ENCODE measurements at regions not wholly inside any gene's neighbourhood (a gene's known extent, or its start where the extent isn't known, plus 50 kb on each side); places are given as distances from the start of the nearest gene placed in this dataset.

DNA sequence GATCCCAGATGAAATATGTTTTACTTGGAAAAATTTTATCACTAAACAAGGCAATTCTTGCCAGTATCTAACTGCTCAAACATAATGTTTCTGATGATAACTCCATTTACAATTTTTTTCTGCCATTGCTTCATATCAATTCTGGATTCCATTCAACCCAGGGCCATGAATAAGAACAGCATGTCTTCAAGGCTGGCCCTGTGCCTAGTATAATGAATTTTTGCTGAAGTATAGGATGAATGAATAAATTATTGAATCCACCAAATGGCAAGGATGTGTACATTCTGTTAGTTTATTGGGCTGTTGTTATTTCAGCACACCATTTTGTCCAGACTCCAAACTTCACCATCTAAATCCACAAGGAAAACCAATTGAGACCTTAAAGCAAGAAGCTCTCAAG is 414.7 kb downstream of the HS3ST3B1 start:
- no peak for DNase-seq

DNA sequence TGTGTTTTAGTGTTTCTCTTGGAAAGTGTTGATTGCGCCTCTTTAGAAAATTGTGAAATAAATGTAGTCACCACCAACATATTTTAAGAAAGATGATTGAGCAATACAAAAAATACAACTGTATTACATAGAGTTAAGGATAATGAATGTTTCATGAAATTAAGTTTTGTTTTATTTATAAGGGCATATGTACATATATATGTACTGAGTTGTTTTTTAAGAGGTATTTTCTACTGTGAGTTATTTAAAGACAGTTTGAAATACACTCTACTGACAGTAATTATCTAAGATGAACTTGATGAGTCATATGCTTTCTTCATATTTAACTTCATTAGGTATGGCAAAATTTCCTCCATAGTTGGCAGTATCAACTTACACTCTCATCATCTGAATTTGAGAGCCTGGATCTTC is 411.7 kb downstream of the HS3ST3B1 start:
- DNase-seq: no peak

DNA sequence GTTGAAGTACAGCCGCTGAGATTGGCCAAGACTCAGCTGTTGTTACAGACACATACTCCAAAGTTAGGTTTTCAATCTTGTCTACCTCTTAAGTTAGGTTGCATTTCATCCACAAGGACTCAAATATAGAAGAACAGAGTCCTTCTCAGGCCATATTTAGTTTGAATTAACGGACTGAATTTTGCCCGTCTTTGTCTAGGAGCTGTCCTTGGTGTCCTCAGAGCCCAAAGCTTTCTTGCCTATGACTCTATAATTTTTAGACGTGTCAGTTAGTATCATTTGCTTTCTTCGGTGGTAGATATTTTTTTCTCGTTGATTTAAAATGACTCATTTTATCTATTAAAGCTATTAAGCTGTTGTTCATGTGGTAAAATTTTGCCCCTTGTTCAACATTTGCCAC is 403.2 kb downstream of the HS3ST3B1 start:
- DNase-seq: no peak

DNA sequence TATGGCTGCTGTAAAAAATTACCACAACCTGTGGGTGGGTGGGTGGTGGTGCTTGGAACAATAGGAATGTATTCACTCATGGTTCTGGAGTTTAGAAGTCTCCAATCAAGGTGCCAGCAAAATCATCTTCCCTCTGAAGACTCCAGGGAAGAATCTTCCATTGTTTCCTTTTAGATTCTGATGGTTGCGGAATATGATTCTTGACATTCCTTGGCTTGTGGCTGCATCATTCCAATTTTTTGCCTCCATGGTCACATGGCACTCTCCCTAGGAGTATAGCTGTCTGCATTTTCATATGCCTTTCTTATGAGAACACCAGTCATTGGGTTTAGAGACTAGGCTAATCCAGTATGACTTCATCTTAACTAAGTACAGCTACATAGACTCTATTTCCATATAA is 401.0 kb downstream of the HS3ST3B1 start:
- no peak for DNase-seq

DNA sequence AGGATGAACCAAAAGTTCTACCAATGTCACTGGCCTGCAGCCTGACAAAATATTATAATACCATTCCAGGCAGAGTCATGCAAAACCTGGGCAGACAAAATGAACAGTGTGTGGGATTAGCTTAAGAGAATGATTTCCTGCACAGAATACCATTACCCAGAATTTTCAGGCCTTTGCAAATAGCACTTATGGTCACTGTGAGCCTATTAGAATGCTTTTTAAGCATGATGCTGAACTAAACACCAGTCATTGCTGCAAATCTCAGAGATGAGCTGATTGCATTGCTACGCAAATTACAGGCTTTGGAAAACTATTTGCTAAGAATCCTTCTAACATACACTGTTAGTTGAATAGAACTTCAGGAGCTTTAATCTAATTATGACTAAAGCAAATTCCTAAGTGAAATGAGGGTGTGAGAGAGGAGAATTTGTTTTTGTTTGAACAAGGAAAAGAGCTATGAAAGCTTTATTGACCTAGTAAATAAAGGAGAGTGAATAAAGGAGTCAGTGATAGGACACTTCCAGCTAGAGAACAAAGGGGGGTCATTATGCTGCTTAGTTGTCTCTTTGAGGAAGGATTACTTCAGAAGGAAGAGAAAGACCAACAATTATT is 398.8 kb downstream of the HS3ST3B1 start:
- no peak for DNase-seq

DNA sequence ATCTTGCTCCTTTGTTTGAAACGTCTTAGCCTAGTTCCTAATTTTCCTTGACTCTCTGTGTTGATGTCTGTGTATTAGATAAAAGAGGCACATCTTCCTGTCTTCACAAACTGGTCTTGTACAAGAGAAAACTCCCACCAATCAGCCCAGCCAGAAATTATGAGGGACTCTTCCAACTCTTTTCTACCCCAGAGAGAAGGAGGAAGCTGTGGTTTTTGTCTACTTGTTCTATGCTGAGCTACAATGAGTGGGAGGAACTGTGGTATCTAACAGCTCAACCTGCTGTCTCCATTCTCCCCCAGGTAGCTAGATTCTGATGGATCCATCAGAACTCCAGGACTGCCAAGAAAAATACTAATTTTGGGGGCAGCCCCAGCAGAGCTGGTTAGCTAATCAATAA is 392.5 kb downstream of the HS3ST3B1 start:
- DNase-seq: no peak

DNA sequence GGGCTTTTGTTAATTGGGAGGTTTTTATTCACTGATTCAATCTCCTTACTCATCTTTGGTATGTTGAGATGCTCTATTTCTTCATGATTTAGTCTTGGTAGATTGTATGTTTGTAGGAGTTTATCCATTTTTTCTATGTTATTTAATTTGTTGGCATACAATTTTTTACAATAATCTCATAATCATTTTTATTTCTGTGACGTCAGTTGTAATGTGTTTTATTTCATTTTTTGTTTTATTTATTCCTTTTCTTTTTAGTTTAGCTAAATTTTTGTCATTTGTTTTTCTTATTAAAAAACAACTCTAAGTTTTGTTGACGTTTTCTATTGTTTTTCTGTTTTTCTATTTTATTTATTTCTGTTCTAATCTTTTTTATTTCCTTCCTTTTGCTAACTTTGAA is 389.8 kb downstream of the HS3ST3B1 start:
- DNase-seq: no peak

DNA sequence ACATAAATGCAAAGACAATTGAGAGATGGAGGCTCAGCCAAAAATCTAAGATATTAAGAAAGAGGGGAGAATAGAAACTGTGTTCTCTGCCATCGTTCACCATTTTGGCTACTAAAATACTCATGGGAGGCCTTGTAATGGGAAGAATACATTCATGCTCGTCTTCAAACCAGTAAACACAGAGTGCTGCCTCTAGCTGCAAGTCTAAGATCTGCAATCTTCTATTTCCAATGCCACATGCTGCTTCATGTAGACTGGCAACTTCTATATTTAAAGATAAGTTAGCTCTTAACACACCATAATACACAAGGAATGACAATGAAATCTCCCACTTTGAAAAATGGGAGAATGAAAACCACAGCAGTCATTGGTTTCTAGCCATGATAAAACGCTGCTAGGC is 387.3 kb downstream of the HS3ST3B1 start:
- DNase-seq: no peak

DNA sequence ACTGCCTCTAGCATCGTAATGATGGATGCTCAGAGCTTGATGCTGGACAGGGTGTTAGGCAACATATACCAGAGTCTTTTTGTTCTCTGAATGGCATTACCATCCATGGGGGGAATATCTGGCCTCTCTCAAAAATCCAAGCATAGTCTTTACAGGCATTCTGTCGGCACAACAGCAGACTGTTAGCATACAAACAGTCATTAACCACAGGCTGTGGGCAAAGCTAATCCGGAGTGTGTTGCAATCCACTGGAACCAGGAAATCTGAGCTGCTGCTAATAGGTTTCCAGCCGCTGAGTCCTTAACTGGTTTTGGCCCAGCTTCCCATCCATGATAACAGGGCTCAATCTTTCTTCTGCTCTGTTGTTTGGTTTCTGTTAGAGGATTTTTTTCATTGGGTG is 371.9 kb downstream of the HS3ST3B1 start:
- DNase-seq: no peak

DNA sequence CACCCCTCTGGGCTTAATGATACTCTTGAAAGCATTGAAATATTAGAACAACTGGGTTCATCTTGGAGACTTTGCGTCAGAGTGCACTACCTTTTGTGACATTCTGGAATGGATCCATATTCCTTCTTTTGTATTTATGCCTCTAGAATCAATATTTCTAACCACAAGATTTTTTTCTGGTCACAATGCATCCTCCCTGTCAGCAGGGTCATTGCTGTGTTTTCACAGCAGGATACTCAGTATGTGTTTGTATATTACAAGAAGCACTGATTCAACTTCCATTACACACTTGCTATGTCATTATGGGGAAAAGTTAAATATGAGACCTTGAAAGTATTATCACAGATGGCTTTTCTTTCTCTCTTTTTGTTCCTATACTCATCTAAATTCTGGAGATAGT is 370.0 kb downstream of the HS3ST3B1 start:
- no peak for DNase-seq

DNA sequence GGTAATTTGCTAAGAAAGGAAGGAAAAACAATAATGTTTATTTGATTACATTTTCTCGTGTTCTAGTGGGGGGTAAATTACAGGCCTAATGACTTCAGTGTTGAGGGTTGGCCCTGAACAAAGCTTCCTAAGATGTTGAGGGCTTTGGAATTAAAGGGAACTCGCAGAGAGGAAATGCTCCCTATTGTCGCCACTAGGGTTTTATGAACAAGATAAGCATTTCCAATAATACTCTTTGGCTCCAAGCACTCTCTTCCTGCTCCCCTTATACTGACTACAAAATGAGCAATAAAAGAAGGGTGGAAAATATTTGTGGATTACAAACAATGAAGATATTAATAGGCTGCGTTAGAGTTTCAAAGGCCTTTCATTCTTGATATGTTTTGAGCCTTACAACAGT is 363.6 kb downstream of the HS3ST3B1 start:
- DNase-seq: no peak

DNA sequence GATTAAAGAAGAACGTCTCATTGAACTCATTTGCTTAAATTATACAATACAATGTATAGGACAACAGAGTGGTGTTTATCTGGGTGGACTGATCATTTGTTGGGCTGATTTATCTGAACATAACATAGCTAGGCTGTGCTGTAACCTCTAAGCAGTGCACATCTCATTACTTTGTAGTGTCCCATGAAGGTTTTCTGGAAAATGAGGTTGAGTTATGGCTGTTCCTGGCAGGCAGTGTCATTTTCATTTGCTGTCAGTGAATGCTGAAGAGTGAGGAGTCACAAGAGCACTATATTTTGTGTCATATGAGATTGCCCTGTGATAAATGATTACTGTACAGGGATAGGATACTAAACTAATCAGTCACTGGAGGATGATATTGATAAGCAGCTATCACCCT is 340.2 kb downstream of the HS3ST3B1 start:
- no peak for DNase-seq

DNA sequence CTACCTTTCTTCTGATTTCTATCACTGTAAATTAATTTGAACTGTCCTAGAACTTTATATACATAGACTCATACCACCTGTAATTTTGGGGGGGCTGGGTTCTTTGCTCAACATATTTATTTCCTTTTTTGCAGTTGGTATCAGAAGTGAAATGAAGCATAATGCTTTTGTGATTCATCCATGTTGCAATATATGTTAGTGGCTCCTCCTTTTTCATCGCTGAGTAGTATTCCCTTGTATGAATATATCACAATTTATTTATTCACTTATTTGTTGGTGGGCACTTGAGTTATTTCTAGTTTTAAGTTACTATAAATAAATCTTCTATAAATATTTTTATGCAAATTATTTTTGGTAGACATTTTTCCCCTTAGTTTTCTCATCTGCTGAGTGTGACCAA is 336.4 kb downstream of the HS3ST3B1 start:
- DNase-seq: no peak

DNA sequence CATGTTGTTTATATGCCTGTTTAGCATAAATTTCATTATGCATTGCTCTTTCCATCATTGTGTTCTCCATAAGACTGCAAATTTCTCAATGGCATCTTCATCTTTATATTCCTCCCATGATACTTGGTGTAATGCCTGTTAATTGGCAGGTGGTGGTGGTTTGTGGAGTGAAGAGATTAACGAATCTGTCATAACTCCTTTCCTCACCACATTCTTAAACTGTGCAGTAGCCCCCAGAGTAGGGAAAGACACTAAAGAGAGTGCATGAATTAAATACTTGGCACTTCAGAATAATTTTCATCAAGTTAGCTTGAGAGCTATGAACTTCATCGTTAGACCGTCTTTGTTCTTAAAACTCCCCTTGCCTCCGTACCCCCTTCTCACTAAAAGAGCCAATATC is 329.7 kb downstream of the HS3ST3B1 start:
- DNase-seq: no peak

DNA sequence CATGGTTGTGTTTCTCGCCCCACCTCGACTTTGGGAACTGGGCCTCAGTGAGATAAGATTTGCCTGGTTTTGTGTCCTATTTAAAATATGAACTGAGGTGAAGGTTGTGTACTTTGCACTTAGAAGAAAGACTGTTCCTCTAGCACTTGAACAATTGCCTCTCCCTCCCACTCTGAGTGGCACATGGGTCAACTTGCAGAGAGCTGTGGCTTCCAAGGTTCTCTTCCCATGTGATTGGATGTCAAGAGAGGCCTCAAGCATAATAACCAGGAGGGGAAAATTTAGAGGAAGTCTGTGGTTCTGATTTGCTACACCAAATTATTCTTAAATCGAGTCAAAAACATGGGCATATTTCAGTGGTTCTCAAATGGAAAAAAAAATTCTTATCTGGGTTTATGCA is 329.2 kb downstream of the HS3ST3B1 start:
- DNase-seq: no peak

DNA sequence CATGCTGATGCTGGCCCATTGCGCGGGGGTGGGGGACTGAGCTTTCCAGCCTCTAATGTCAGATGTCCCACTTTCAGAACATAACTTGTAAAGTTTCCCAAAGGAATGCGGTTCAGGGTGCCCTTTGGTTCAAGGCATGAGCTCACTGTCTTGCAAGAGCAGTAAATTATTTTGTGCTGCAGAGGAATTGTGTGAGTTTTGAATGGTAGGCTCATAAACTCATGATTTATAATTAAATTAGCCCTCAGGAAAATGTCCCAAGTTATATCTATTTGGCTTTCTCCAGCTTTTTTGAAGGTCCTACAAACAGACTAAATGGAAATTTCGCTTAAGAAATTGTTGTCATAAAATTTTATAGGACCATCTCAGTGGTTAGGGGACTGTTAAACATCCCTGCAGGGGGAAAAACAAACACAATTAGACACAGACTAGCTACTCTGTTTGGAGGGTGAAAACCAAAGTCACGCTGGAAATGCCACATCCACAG is 321.8 kb downstream of the HS3ST3B1 start:
- DNase-seq: no peak

DNA sequence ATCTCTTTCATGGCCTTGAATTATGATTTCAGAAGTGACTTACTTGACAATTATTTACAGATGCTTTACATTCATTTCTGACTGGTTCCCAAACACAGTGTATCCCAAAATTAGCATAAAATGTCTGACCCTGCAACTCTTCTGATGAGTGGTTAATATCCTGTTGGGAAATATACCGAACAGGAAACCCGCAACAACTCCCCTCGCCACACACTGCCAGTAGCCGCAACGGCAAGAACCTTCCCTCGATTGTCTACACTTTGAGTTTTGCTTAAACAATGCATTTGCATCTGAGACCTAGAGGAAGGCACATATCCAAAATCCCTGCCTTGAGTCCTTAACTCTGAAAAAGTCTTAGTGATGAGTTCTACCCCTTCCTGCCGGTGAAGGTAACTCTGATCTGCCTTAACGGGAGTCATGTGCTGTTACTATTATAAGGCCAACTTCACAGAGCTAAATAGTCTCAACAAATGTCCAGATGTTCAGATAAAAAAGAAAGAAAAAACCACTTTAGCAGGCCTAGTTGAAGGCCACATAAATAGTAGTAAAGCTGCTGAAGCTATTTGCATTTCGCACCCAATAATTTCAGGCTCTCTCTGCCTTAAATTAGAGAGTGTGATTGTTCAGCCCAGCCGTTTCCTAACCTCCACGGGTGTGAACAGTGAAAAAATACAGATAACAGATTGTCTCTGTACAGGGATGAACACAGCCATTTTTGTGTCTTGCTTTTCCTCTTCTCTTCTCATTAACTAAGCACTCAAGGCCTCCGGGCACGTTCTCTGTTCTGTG is 321.1 kb downstream of the HS3ST3B1 start:
- no peak for DNase-seq

DNA sequence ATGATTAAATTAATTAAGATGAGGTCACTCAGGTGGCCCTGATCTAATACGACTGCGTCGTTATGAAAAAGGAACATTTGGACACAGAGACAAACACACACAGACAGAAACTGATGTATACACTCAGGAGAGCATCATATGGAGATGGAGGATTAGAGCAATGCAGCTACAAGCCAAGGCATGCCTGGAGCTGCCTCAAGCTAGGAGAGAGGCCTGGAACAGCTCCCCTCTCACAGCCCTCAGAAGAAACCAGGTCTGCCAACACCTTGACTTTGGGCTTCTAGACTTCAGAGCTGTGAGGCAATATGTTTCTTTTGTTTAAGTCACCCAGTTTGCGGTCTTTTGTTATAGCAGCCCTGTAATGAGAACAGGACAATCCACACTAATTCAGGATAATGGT is 318.9 kb downstream of the HS3ST3B1 start:
- no peak for DNase-seq

DNA sequence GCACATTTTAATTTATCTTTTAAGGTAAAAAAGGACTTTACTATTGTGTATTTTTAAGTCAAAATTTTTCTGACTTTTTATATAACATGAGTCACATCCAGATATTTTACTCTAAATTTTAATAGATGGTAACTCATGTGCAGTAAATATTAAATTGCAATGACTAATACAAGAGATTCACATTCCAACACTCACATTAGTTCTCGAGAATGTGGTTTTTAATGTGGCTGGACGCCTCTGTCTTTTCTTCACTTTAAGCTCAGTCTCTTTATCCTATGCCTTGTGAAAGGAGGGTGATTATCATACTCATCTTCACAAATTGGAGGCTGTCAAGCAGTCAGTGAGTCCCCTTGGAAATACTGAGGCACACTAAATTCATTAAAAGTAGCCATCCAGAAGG is 315.6 kb downstream of the HS3ST3B1 start:
- DNase-seq: no peak

DNA sequence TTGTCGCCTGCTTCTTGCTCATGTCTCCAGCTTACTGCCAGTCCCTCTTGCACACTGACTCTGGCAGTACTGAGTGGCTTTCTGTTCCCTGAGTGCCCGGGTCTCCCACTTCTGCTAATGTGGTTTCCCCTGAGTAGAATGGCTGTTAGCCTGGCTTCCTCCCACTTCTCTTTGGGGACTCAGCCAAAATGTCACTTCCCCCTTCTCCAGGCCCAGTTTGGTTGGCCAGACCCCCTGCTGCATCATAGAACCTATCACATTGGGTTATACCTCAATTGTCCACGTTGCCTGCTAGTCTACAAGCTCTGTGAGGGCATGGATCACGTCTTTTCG is 304.4 kb downstream of the HS3ST3B1 start:
- DNase-seq: no peak

DNA sequence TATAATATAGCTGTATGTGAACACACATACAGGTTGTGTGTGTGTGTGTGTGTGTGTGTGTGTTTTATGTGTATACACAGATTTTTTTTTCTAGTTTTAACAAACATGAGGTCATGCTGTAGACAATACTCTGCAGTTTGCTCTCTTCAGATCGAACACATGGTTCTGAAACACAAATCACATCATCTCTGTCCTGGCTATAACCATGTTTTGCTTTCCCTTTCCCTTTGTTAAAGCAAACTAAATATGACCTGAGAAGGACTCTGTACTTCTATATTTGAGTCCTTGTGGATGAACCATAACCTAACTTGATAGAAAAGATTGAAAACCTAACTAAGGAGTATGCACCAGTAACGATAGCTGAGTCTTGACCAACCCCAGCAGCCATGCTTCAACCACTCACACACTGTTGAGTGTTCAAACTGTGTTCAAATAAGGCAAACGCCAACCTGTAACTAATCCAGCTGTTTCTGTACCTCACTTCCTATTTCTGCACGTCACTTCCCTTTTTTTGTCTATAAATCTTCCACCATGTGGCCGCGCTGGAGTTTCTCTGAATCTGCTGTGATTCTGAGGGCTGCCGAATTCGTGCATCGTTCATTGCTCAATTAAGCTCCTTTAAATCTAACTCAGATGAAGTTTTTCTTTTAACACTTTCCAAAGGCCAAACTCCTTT is 303.8 kb downstream of the HS3ST3B1 start:
- no peak for DNase-seq

DNA sequence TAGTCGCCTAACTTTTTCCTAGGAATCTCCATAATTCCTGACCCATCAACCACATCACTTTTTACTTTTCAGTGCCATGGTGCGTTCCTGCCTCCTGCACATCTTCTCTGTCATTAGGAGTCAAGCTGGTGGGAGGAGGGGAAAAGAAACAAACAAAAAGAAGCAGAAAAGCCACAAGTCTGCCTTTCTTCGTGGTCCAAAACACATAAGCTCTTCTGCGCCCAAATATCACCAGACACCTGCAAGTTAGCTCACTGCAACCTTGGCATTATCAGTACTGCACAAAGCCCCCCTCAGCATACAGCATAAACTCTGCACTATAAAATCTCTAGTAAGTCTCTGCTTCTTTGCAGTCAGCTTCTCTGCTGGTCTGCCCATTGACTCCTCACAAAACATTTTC is 295.3 kb downstream of the HS3ST3B1 start:
- DNase-seq: no peak

DNA sequence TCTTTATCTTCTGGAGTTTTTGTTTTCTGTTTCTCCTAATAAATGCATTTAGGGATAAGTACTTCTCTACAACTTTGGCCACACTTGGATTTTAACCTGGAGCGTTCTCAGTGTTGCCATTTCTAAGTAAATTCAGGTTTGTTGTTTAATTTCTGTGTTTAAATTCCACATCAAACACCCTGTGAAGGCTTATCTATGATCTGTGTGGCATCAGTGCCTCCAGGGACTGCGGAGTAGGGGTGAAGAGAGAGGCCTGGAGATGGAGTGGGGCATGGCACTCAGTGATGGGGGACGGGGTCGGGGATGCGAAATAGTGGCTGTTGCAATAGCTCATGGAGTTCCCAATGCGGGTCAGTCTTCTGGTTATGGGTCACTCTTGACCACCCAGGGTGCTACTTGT is 294.8 kb downstream of the HS3ST3B1 start:
- DNase-seq: no peak

DNA sequence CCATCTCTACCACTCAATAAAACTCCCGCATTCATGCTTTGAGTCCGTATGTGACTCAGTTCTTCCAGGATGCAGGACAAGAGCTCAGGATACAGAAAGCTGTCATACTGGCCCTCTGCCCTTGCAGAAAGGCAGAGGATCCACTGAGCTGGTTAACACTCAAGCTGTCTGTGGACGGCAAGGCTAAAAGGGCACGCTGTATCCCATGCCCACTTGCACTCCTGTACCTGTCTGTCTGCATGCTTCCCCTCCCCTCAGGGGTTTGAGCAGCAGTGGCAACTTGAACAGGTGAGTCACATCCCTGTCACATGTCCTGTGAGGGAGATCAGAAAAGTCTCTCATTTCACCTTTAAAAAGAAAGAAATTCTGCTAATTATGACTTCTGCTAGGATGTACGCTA is 293.8 kb downstream of the HS3ST3B1 start:
- DNase-seq: no peak

Measured in kidney glomerular epithelial cell (primary cell).